ENCODE measurements at regions not wholly inside any gene's neighbourhood (a gene's known extent, or its start where the extent isn't known, plus 50 kb on each side); places are given as distances from the start of the nearest gene placed in this dataset.

DNA sequence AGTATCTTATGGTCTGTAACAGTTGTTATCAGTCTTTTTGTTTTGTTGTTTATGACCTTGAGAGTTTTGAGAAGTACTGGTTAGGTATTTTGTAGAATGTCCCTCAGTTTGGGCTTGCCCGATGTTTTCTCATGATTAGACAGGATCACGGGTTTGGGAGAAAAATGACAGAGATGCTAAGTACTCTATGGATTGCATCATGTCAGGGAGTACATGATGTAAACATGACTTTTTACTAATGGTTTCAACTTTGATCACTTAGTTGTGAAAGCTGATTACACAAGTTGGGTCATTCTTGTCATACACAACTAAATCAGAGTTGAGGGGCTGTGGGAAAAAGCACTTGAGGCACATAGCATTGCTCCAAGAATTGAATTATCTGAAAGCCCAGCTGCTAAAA lies 94.7 kb upstream of the SIAH1 start:
- H3K4me2 ChIP-seq (ENCODE audit: low read depth, low read length), result no peak overlapping the region
- H4K5ac ChIP-seq (ENCODE audit: low read depth, low read length), result no peak overlapping the region
- no peak overlapping the region for H2BK120ac ChIP-seq (ENCODE audit: low read depth, low read length)
- no peak overlapping the region; the same call in 1 of the 2 replicates for H2BK20ac ChIP-seq (ENCODE audit: low read depth, low read length)
- no peaks in the 10 kb centered on the region for H3K9me1 ChIP-seq (ENCODE audit: insufficient read depth, low read length)
- ATAC-seq (ENCODE audit: low read depth) (no peak; the same call in 1 of the 2 replicates), DNase-seq (peak; percentile 55)
- H3K18ac ChIP-seq (ENCODE audit: low read depth, low read length), result no peak overlapping the region
- no TSS peak for BruUV-seq (replicated peaks)
- H3K23ac ChIP-seq (ENCODE audit: low read depth, low read length), result no peak overlapping the region; the same call in 1 of the 2 replicates
- H3K4me1 ChIP-seq (ENCODE audit: control insufficient read depth, insufficient read depth, low read length), result peaks cover 5% of the 10 kb centered on the region; the same call in 1 of the 2 replicates
- no peak overlapping the region for H4K91ac ChIP-seq (ENCODE audit: insufficient read depth, low read depth, low read length)
- WGBS, 2 experiments (ENCODE audit: extremely low coverage in 2 of 2, insufficient read length in 1 of 2), result 35% methylated on average over 2 of the region's 2 CpGs; no CpG with 5 or more reads in 1 of the 2 experiments
- no peak overlapping the region for H3K4me3 ChIP-seq (ENCODE audit: insufficient read depth, low read depth, low read length)
- no peaks in the 10 kb centered on the region for H3K79me1 ChIP-seq (ENCODE audit: low read depth in 1 of 2, low read length in 2 of 2)
- no peaks in the 10 kb centered on the region for H3K36me3 ChIP-seq (ENCODE audit: control insufficient read depth, insufficient read depth, low read length)
- no peak overlapping the region for H2AK9ac ChIP-seq (replicated peaks; ENCODE audit: low read depth, low read length, poor library complexity)
- POLR2A ChIA-PET (ENCODE audit: unreplicated experiment), result no interaction called here
- no peak overlapping the region for H3K4ac ChIP-seq (ENCODE audit: low read depth, low read length)
- H3K9me3 ChIP-seq (ENCODE audit: control insufficient read depth, insufficient read depth, low read length), result no peaks in the 10 kb centered on the region
- in situ Hi-C loops (cut with MboI; ENCODE audit: low sequenced_read_pairs) (no loop called here), dilution Hi-C loops (cut with HindIII; ENCODE audit: low sequenced_read_pairs, unreplicated experiment) (no loop called here), intact Hi-C loops (cut with micrococcal nuclease) (no loop called here)
- H2AK5ac ChIP-seq (ENCODE audit: low read depth, low read length), result no peak overlapping the region
- H3K27me3 ChIP-seq (ENCODE audit: control insufficient read depth, insufficient read depth, low read length), result peaks cover 4% of the 10 kb centered on the region
- H3K27ac ChIP-seq (ENCODE audit: insufficient read depth, low read length), result no peak overlapping the region
- CTCF ChIA-PET, result no interaction called here
- no peak overlapping the region for H3K56ac ChIP-seq (ENCODE audit: extremely low read depth, insufficient read depth, low read length)
- no peak overlapping the region for H2BK5ac ChIP-seq (ENCODE audit: low read depth, low read length, poor library complexity, severe bottlenecking)
- no peak overlapping the region for H4K8ac ChIP-seq (ENCODE audit: low read depth in 2 of 2, low read length in 2 of 2)
- H2AFZ ChIP-seq (replicated peaks; ENCODE audit: low read length, poor library complexity), result no peak overlapping the region
- TF ChIP-seq BHLHE40 (IDR thresholded peaks at IDR 0.05; ENCODE audit: low read depth, low read length) (no peak), ELK1 (IDR thresholded peaks at IDR 0.05; ENCODE audit: borderline replicate concordance, low read depth, low read length) (no peak), SMC3 (IDR thresholded peaks at IDR 0.05; ENCODE audit: low read depth, low read length) (no peak), CEBPB (IDR thresholded peaks at IDR 0.05; ENCODE audit: low read depth, low read length) (peak; percentile 86)
- H3K9ac ChIP-seq (ENCODE audit: low read depth, low read length), result no peak overlapping the region
- no peaks in the 10 kb centered on the region for H4K20me1 ChIP-seq (ENCODE audit: insufficient read depth, low read length)
- H2BK15ac ChIP-seq (ENCODE audit: low read depth, low read length), result no peak overlapping the region
- 0 out of 2 replicates have a peak overlapping the region, but pooled peaks have one; percentile 8 for H3K14ac ChIP-seq (replicated peaks; ENCODE audit: low read depth, low read length)

All from IMR-90 (cell line).